ENCODE measurements at regions not wholly inside any gene's neighbourhood (a gene's known extent, or its start where the extent isn't known, plus 50 kb on each side); places are given as distances from the start of the nearest gene placed in this dataset.

DNA sequence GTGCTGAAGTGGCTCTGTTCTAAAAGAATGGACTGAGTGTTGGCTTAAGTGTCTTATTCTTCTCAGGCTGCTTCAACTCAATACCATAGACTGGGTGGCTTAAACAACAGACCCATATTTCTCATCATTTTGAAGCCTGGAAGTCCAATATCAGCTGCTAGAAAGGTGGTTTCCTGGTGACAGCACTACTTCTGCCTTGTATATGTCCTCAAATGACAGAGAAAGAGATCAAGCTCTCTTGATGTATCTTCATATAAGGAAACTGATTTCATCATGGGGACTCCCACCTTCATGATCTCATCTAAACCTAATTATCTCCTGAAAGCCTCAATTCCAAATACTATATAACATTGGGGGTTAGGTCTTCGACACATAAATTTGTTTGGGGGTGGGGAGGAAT is 449.7 kb upstream of the DSEL start:
- no peak for DNase-seq (ENCODE audit: extremely low read depth in 1 of 11, low read depth in 9 of 11, low spot score in 4 of 11)

DNA sequence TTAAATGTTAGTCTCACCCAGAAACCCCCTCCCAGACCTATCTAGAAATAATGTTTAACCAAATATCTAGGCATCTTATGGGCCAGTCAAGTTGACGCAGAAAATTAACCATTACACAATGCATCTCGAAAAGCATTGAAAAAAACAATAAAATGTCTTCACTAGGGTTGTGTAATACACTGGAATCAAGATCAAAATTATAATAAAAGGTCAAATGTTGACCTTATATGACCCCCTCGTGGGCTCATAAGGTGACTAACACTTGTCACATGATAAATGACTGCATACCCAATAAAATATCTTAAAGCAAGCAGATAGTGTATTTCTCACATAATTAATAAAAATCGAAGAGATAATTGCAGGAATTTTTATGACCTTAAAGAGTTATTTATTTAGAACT is 447.9 kb upstream of the DSEL start:
- DNase-seq (ENCODE audit: extremely low read depth in 1 of 11, low read depth in 9 of 11, low spot score in 4 of 11): no peak

DNA sequence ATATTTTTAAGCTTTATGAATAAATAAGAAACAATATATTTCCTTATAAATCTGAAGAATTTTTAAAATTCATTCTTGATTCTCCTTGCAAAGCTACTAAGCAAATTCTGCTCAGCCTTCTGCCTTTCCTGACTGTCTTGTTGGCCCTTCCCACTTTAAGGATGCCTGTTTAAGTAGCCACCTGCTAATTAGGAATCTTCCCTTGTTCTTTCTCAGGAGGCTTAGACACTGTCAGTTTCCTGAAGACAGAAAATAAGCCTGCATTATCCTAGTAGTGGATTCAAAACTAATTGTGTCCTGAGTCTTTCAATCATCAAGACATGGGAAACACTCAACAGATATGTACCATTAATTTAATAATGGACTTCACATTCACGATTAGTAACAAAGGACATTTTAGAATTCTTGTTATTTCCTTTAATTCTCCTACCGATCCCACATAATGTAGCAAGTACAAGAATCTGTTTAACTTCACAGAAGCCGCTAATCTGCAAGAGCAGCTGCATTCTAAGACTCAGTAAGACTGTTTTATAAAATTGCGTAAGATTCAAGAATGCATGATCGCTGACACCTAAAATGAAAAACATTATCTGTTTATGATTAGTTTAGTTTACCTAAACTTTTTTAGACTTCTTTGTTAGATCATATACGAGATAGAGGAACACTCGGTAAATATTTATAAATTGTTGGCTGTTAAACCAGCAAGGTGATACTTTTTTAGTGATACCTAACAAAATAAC is 445.4 kb upstream of the DSEL start:
- DNase-seq (ENCODE audit: extremely low read depth in 1 of 11, low read depth in 9 of 11, low spot score in 4 of 11): no peak

DNA sequence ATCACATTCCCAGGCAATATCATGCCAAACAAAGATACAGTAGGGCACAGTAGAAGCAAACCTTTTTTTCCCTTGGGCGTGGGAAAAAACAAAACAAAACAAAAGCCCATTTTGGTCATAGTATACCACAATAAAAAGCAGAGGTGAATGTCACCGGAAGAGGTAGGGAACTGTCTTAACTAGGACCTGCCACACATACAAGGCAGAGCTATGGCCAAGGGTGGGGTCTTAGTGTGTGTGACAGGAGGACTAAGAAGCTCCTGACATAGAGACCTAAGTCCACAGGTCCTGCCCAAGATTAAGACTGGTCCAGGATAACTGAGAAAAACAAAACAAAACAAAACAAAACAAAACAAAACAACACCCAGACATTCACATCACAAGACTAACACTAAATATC is 441.2 kb upstream of the DSEL start:
- DNase-seq (ENCODE audit: extremely low read depth in 1 of 11, low read depth in 9 of 11, low spot score in 4 of 11): no peak

DNA sequence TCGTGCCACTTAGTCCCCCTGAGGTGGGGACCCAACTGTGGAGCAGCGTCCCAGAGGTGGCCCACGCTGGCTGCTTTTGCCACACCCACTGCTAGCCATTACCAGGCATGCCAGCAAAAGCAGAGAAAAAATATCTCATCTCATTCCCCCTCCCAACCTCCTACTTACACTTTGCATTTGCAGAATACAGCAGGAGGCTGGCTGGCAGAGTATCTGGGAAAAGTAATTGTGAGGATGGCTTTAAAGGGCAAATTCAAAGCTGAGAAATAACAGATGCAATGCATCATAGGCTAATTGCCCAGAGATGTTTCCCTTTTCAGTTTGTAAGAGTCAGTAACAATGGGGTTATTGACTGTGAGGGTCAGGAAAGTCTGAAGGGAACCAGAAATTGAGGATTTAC is 438.1 kb upstream of the DSEL start:
- no peak for DNase-seq (ENCODE audit: extremely low read depth in 1 of 11, low read depth in 9 of 11, low spot score in 4 of 11)

DNA sequence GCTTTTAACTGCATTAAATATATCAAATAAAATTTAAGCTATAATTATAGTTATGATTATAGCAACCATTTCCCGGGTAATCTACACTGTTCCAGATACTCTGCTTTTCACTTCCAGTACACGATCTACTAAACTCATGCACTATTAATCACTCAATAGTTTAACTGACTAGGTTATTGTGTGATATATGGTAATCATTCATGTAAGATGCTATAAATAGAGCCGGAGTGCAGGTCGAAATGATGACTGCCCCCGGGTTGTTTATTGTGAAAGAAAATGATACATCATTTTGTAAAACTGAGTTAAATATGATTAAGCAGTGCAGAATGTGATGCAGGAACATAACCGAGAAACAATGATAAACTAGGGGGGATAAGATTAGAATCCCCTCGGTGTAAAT is 434.6 kb upstream of the DSEL start:
- no peak for DNase-seq (ENCODE audit: extremely low read depth in 1 of 11, low read depth in 9 of 11, low spot score in 4 of 11)

DNA sequence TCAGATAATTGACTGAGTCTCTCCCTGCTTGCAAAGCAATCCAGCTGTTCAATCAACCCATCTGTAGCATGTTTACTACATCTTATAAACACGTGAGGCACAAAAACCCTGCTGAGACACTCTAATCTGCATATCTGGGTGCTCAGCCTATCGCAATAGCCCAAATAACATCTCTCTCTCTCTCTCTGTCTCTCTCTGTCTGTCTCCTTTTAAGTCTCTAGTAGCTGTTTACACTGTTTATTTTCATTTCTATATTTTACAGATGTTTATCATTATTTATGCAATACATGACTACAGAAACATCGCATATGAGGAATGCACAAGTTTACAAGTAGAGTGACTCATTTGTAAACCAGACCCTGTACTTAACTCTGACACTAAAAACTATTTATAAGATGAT is 422.1 kb upstream of the DSEL start:
- DNase-seq (ENCODE audit: extremely low read depth in 1 of 11, low read depth in 9 of 11, low spot score in 4 of 11): no peak

DNA sequence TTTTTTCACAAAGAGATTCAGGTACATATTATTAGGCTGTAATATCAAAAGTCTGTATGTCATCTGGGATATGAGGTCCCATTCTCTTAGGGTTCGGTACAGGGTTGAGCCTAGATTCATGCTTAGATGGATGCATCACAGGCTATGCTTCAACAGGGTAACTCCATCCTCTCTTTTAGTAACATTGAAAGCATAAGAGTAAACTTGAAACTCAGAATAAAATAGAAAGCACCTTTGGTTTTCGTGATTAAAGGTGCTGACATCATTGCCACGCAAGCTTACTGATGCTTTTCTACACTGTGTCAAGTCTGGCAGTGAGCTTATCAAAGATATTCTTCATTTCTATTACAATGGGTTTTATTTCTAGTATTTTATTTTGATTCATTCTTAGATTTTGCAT is 419.1 kb upstream of the DSEL start:
- no peak for DNase-seq (ENCODE audit: extremely low read depth in 1 of 11, low read depth in 9 of 11, low spot score in 4 of 11)

DNA sequence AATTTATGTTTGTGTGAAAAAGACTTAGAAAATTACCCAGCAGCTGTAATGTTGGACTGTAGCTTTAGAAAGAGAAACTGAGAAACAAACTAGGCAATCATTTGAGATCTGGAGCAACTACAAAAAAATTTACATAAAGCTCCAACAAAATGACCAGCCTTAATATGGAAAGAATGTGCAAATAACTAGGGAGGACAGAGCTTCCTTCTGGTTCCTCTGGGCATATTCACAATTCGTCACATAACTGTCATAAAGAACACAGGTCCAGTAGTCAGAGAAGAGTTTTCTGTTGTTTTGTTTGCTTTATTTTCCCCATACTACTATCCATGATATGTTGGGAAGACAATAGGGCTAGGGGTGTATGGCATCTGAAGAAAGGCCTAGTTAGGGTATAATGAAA is 416.8 kb upstream of the DSEL start:
- no peak for DNase-seq (ENCODE audit: extremely low read depth in 1 of 11, low read depth in 9 of 11, low spot score in 4 of 11)

DNA sequence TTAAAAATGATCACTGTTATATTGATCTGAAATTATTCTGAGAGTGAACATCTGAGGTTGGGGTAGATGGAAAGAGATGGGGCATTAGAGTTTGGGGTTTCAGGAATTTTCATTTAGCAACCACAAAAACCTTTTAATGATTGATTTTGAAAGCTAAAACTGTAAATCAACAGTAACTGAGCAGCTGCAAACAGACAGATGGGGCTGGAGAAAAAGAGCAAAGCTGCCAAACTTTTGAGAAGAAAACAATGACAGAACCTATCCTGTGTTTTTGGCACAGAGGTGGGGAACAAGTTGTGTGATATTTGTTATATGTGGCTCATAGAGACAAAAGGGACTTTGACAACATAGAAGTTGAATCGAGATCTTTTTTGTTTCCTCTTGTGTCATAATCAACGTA is 415.8 kb upstream of the DSEL start:
- no peak for DNase-seq (ENCODE audit: extremely low read depth in 1 of 11, low read depth in 9 of 11, low spot score in 4 of 11)

DNA sequence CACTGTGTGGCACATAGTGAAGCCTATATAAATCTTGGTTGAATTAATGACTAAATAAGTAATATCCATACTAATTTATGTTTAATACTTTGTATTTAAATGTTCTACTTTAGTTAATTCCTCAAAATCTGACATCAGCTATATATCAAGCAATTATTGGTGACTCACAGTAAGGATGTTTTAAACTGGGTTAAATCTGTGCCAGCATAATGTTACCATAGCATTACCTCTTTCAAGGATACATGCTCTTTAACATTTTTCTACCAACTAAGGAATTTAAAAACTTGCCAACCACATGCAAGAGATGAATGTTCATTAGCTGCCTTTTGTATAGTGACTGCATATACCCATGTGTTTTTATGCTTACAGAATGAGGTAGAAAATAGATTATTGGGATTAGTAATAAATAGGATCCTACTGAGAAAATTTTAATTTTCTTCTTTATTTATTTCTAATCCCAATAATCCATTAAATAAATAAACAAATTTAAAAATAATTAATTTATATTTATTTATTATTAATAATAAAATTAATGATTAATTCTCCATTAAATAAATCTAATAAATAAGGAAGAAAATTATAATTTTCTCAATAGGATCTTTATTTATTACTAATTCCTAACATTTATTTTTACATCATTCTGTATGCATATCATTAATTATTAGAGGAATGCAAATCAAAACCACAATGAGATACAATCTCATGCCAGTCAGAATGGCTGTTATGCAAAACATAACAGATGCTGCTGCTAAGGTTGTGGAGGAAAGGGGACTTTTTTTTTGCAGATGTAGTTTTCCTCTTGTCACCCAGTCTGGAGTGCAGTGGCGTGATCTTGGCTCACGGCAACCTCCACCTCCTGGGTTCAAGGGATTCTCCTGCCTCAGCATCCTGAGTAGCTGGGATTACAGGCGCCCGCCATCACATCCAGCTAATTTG is 410.7 kb upstream of the DSEL start:
- DNase-seq (ENCODE audit: extremely low read depth in 1 of 11, low read depth in 9 of 11, low spot score in 4 of 11): no peak

DNA sequence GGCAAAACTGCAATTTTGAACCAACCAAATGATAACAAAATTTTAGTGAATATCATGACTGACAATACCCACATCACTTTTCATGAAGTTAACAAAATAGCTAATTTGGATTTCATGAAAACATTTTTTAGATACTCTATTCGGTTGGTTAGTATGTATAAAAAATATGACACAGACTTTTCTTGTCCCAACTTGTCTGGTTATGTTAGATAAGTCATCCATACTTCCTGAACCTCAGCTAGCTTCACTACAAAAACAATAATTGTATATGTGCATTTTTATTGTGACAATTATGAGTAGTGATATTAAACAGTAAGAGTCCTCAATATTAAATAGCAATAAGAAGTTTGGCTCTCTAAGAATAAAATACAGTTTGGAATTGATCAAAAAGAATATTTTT is 408.1 kb upstream of the DSEL start:
- DNase-seq (ENCODE audit: extremely low read depth in 1 of 11, low read depth in 9 of 11, low spot score in 4 of 11): no peak

DNA sequence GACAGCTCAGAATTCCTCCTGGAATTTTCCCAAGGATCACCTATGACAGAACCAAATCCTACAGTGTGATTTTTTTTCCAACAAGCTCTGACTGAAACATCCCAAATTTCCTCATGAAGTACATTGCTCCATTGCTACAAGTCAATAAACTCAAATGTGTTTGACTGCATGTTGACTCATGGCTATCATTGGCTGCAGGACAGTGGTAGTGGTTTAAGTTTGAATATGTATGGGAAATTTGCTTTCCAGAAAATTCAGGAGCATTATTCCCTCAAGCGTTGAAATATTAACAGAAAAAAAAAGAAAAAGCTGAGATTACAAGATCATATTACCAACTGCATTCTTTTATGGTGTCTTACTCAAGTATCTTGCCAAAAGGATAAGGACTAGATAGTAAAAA is 402.8 kb upstream of the DSEL start:
- DNase-seq (ENCODE audit: extremely low read depth in 1 of 11, low read depth in 9 of 11, low spot score in 4 of 11): no peak

DNA sequence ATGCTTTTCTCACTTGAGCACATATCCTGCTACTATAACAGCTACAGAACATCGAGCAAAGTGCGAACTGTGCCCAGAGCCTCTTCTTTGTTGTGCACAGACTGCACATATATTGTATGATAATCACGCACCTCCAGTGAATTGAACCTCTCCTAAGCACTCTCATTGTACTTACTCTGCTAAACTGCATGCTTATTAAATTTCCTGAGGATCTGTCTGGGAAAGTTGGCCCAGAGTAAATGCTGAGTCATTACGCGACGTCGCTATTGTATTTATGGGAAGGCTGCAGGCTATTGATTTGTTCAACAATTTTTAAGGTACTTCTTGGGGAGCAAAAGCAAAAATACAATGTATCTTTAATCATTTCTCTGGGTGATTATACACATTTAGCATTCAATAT is 399.6 kb upstream of the DSEL start:
- DNase-seq (ENCODE audit: extremely low read depth in 1 of 11, low read depth in 9 of 11, low spot score in 4 of 11): no peak

DNA sequence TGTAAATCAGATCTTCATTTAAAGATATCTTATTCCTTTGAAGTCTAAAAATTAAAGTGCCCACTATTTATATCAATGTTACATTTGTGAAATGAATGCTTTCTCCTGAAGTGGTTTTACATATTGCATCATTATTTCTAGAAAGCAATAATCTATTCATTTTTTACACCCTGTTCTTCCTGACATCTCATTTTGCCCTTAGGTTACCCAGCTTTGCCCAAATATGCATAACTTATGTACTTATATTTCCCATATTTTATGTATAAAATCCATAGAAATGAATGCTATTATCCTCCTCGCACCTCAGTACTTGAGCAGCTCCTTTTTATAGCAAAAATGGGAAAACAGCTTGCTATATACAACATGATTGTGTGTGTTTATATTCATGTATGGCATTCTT is 396.5 kb upstream of the DSEL start:
- DNase-seq (ENCODE audit: extremely low read depth in 1 of 11, low read depth in 9 of 11, low spot score in 4 of 11): no peak

DNA sequence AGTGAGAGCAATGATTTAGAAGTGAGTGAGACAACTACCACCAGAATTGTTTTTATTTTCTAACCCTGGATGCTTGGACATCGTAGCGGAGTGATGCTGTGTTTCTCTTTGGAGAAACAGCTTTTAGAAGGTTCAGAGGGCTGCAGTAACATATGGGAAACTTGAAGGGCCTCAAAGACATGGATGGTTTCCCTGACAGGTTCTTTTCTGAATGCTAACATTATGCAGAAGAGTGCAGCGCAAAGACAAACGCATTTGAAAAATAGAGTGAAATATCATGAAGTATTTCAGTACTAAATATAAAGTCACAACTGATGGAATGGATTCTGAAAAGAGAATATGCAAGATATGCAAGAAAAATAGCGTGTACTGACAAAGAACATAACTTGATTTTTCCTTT is 385.1 kb upstream of the DSEL start:
- DNase-seq (ENCODE audit: extremely low read depth in 1 of 11, low read depth in 9 of 11, low spot score in 4 of 11): no peak

DNA sequence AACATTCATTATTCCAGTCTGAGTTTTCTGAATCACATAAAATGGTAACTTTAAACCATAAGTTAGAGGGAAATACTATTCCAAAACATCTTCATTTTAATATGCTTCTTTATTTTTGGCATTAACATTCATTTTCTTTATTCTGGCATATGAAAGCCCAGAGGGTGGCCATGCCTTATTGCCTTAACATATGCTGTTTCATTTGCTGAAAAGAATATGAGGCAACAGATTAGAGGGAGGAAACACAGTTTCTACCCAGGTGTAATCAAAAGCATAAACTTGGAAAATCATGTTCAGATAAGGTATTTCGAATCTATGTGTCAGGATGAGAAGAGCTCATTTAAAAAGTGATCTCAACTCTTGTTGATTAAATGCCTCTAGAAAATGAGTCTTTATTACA is 379.9 kb upstream of the DSEL start:
- no peak for DNase-seq (ENCODE audit: extremely low read depth in 1 of 11, low read depth in 9 of 11, low spot score in 4 of 11)

DNA sequence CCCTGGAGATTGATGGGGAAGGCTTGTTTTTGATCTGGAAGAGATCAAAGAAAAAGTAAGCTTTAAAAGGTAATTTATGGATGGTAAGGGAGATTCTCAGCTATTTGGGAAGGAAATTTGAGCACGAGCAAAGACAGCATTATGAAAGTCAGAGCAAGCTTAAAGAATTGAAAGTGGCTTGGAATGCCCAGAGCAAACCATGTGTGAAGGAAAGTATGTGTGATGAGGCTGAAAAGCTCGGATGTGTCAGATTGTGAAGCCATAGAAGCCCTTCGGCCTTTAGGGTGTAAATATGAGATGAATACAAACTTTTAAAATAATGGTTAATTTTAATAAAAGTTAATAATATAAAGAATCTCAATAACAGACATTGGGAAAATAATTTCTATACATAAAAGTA is 377.4 kb upstream of the DSEL start:
- DNase-seq (ENCODE audit: extremely low read depth in 1 of 11, low read depth in 9 of 11, low spot score in 4 of 11): peak in 1 of 11 donors; percentile 4

DNA sequence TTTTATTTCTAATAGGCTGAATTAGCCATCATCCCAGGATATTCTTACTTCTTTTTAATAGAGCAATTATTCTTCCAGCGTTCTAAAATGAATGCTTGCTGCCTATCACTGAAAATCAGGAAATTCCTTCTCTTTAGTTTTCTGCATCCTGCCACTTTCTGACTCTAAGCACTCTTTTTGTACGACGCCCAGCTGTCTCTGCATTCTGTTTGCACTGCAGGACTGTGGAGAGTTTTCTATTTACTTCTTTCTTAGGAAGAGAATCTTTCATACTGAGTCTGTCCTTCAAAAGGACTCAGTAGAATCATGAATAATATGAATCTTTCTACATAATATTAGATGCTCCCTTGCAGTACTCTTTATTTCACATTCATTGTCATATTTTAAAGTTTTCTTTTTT is 360.4 kb upstream of the DSEL start:
- DNase-seq (ENCODE audit: extremely low read depth in 1 of 11, low read depth in 9 of 11, low spot score in 4 of 11): no peak

DNA sequence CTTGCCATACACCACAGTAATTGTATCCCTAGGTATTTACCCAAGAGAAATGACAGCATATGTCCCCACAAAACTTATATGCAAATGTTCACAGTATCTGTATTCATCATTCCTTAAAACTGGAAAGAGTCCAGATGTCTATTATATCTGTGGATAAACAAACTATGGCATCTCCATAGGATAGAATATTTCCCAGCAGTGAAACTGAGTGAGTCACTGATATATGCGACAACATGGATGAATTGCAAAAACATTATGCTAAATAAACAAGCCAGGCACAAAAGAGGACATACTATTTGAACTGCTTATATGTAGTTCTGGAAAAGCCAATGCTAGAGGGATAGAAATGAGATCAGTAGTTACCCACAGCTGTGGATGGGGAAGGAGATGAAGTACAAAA is 359.4 kb upstream of the DSEL start:
- DNase-seq (ENCODE audit: extremely low read depth in 1 of 11, low read depth in 9 of 11, low spot score in 4 of 11): no peak

DNA sequence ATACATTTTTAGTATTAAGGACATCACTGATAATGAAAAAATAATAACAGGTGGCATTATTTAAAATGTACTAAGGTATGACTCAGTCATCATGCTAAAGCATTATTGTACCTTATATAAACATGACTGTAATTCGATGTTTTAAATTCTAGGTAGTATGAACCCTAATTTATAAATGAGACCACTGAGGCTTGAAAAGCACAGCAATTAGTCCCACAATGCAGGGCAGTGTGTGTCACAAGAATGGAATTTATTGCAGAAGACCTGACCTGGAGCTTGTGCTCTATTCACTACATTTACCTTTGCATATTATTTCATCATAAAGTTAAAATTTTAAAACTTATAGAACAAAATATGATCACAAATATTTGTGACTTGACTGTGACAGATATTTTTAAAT is 358.5 kb upstream of the DSEL start:
- peak in 2 of 11 donors; percentile 1 to 4 for DNase-seq (ENCODE audit: extremely low read depth in 1 of 11, low read depth in 9 of 11, low spot score in 4 of 11)

All from renal cortex interstitium (tissue), 11 donors.